ENCODE measurements at regions not wholly inside any gene's neighbourhood (a gene's known extent, or its start where the extent isn't known, plus 50 kb on each side); places are given as distances from the start of the nearest gene placed in this dataset.

GRCh38 chr7:113199136-113199535, 80.8 kb upstream of the SMIM30 start:
- no peak for ATAC-seq (ENCODE audit: insufficient read depth, low read depth)
- no peaks in the 10 kb centered on the region for H3K4me1 ChIP-seq (ENCODE audit: insufficient read depth, low read length)
- H3K79me2 ChIP-seq (ENCODE audit: insufficient read depth, low read length) = no peaks in the 10 kb centered on the region
- no peaks in the 10 kb centered on the region for H3K9me3 ChIP-seq (ENCODE audit: insufficient read depth, low read length, severe bottlenecking)
- no peak overlapping the region for H3K4me2 ChIP-seq (ENCODE audit: insufficient read depth, low read length)
- no peak overlapping the region for H2AFZ ChIP-seq (ENCODE audit: low read depth, low read length)
- H3K27ac ChIP-seq (ENCODE audit: low read length) = no peak overlapping the region
- peaks cover under 1% of the 10 kb centered on the region for H3K27me3 ChIP-seq (ENCODE audit: insufficient read depth, low read length, poor library complexity)
- no peak overlapping the region for H3K9ac ChIP-seq (ENCODE audit: low read depth, low read length)
- TF ChIP-seq, protein P1, sequence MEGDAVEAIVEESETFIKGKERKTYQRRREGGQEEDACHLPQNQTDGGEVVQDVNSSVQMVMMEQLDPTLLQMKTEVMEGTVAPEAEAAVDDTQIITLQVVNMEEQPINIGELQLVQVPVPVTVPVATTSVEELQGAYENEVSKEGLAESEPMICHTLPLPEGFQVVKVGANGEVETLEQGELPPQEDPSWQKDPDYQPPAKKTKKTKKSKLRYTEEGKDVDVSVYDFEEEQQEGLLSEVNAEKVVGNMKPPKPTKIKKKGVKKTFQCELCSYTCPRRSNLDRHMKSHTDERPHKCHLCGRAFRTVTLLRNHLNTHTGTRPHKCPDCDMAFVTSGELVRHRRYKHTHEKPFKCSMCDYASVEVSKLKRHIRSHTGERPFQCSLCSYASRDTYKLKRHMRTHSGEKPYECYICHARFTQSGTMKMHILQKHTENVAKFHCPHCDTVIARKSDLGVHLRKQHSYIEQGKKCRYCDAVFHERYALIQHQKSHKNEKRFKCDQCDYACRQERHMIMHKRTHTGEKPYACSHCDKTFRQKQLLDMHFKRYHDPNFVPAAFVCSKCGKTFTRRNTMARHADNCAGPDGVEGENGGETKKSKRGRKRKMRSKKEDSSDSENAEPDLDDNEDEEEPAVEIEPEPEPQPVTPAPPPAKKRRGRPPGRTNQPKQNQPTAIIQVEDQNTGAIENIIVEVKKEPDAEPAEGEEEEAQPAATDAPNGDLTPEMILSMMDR (IDR thresholded peaks at IDR 0.05; ENCODE audit: borderline replicate concordance, extremely low read depth, low read length, poor library complexity, severe bottlenecking) = no peak
- no peaks in the 10 kb centered on the region for H4K20me1 ChIP-seq (ENCODE audit: insufficient read depth, low read length)
- DNase-seq = no peak
- H3K4me3 ChIP-seq (ENCODE audit: low read depth in 1 of 2, low read length in 2 of 2) = no peak overlapping the region
- H3K36me3 ChIP-seq (ENCODE audit: insufficient read depth, low read length) = no peaks in the 10 kb centered on the region

- H3K27me3 ChIP-seq (ENCODE audit: insufficient read depth, low read length, poor library complexity) = no peaks in the 10 kb centered on the region
- H3K36me3 ChIP-seq (ENCODE audit: insufficient read depth, low read length) = no peaks in the 10 kb centered on the region
- no peaks in the 10 kb centered on the region for H4K20me1 ChIP-seq (ENCODE audit: insufficient read depth, low read length)
- H3K79me2 ChIP-seq (ENCODE audit: insufficient read depth, low read length) = no peaks in the 10 kb centered on the region
- no peak for TF ChIP-seq EZH2 (IDR thresholded peaks at IDR 0.05; ENCODE audit: borderline replicate concordance, low read depth, low read length, severe bottlenecking)
- TF ChIP-seq, protein P1 (IDR thresholded peaks at IDR 0.05; ENCODE audit: borderline replicate concordance, extremely low read depth, low read length, poor library complexity, severe bottlenecking) = no peak
- ATAC-seq (ENCODE audit: insufficient read depth, low read depth) = no peak
- no peak overlapping the region for H2AFZ ChIP-seq (ENCODE audit: low read depth, low read length)
- H3K4me2 ChIP-seq (ENCODE audit: insufficient read depth, low read length) = no peak overlapping the region
- H3K9ac ChIP-seq (ENCODE audit: low read depth, low read length) = no peak overlapping the region
- no peaks in the 10 kb centered on the region for H3K9me3 ChIP-seq (ENCODE audit: insufficient read depth, low read length, severe bottlenecking)
- no peak overlapping the region for H3K27ac ChIP-seq (ENCODE audit: low read length)
- no peak overlapping the region for H3K4me3 ChIP-seq (ENCODE audit: low read depth in 1 of 2, low read length in 2 of 2)
- DNase-seq = no peak
- H3K4me1 ChIP-seq (ENCODE audit: insufficient read depth, low read length) = no peaks in the 10 kb centered on the region
These were observed 79.9 kb upstream of the SMIM30 start for GRCh38 chr7:113198226-113198625.

- Histone ChIP-seq H4K20me1 (ENCODE audit: insufficient read depth, low read length) (no peaks in the 10 kb centered on the region), H3K9ac (ENCODE audit: low read depth, low read length) (no peak overlapping the region), H3K4me2 (ENCODE audit: insufficient read depth, low read length) (no peak overlapping the region), H3K79me2 (ENCODE audit: insufficient read depth, low read length) (no peaks in the 10 kb centered on the region), H3K4me1 (ENCODE audit: insufficient read depth, low read length) (no peaks in the 10 kb centered on the region), H3K4me3 (ENCODE audit: low read depth in 1 of 2, low read length in 2 of 2) (no peak overlapping the region), H3K27ac (ENCODE audit: low read length) (no peak overlapping the region), H3K36me3 (ENCODE audit: insufficient read depth, low read length) (no peaks in the 10 kb centered on the region), H3K27me3 (ENCODE audit: insufficient read depth, low read length, poor library complexity) (no peaks in the 10 kb centered on the region), H3K9me3 (ENCODE audit: insufficient read depth, low read length, severe bottlenecking) (no peaks in the 10 kb centered on the region), H2AFZ (ENCODE audit: low read depth, low read length) (no peak overlapping the region)
- DNase-seq = no peak
- TF ChIP-seq, protein P1 (IDR thresholded peaks at IDR 0.05; ENCODE audit: borderline replicate concordance, extremely low read depth, low read length, poor library complexity, severe bottlenecking) = no peak
- no peak for TF ChIP-seq EZH2 (IDR thresholded peaks at IDR 0.05; ENCODE audit: borderline replicate concordance, low read depth, low read length, severe bottlenecking)
- no peak for ATAC-seq (ENCODE audit: insufficient read depth, low read depth)
These were observed 78.9 kb upstream of the SMIM30 start for GRCh38 chr7:113197274-113197673.

- Histone ChIP-seq H3K27ac (ENCODE audit: low read length) (no peak overlapping the region), H3K27me3 (ENCODE audit: insufficient read depth, low read length, poor library complexity) (no peaks in the 10 kb centered on the region), H3K9me3 (ENCODE audit: insufficient read depth, low read length, severe bottlenecking) (no peaks in the 10 kb centered on the region), H3K79me2 (ENCODE audit: insufficient read depth, low read length) (no peaks in the 10 kb centered on the region), H3K4me2 (ENCODE audit: insufficient read depth, low read length) (no peak overlapping the region), H3K9ac (ENCODE audit: low read depth, low read length) (no peak overlapping the region), H3K4me3 (ENCODE audit: low read depth in 1 of 2, low read length in 2 of 2) (no peak overlapping the region), H3K4me1 (ENCODE audit: insufficient read depth, low read length) (no peaks in the 10 kb centered on the region), H4K20me1 (ENCODE audit: insufficient read depth, low read length) (no peaks in the 10 kb centered on the region), H2AFZ (ENCODE audit: low read depth, low read length) (no peak overlapping the region), H3K36me3 (ENCODE audit: insufficient read depth, low read length) (no peaks in the 10 kb centered on the region)
- no peak for ATAC-seq (ENCODE audit: insufficient read depth, low read depth)
- DNase-seq = no peak
- TF ChIP-seq, protein P1 (IDR thresholded peaks at IDR 0.05; ENCODE audit: borderline replicate concordance, extremely low read depth, low read length, poor library complexity, severe bottlenecking) = no peak
- TF ChIP-seq EZH2 (IDR thresholded peaks at IDR 0.05; ENCODE audit: borderline replicate concordance, low read depth, low read length, severe bottlenecking) = no peak
These were observed 70.0 kb upstream of the SMIM30 start for GRCh38 chr7:113188396-113188795.

All from DND-41 (cell line).